Endometrium (tissue), 2 donors: ENCODE measurements at regions not wholly inside any gene's neighbourhood (a gene's known extent, or its start where the extent isn't known, plus 50 kb on each side); places are given as distances from the start of the nearest gene placed in this dataset.
"Not testable (repeated sequence)": the region's sequence is repeated elsewhere in the genome, so short reads cannot be mapped to it uniquely, and the experiment has no call there.

Source experiments
- FAIRE-seq: peaks from 2 replicates; lab custom pipeline; 2012; peaks lifted over from hg19 to GRCh38; lab: Jason Lieb, UNC
- donor health status: control.
- donor health status: control.

DNA sequence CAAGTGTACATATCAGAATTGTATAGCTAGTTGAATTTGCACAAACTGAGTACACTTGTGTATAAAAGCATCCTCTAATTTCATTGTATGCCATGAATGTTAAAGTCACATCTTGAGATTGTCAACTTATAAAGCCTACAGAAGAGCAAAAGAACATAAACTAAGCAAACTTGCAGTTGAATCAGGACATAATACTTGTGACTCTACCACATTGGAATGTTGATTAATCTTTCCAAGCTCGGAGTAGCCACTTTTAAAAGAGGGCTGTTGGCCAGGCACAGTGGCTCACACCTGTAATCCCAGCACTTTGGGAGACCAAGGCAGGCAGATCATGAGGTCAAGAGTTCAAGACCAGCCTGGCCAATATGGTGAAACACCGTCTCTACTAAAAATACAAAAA lies 1220.8 kb upstream of the B3GALT2 start:
- not testable (repeated sequence) for FAIRE-seq

DNA sequence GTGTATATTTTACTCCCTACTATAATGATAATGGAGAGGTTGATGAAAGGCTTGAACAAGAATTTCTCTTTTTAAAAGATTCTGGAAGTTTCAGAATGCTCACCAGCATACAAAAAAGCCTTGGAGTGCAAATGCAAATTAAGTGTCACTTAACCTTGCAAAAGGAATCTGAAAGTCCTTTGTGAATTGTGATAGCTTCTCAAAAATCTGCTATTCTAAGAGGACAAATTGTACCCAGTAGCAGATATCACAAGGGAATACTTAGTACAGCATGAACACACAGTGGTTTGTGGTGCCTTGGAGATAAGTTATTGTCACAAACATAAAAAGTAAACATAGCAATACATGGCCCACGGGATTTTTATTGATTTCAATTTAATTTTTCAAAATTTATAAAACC lies 1208.3 kb upstream of the B3GALT2 start:
- FAIRE-seq, result no peak

DNA sequence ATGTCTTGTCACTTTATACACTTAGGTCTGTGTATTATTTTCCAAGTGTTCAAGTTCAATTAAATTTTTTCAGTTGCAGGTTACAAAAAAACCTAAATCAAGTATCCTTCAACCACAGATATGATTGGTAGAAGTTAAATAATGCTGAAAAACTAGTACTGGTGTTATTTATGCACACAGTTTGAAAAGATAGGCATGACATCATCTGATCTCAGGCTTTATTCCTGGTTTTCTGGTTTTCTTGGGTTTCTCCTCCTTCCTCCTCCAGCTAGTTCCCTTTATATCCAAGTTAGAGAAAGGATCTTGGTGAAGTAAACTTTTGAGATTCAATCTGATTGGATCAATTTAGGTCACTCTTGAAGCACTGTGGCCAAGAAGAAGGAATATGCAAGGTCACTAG lies 1201.1 kb upstream of the B3GALT2 start:
- no peak for FAIRE-seq

DNA sequence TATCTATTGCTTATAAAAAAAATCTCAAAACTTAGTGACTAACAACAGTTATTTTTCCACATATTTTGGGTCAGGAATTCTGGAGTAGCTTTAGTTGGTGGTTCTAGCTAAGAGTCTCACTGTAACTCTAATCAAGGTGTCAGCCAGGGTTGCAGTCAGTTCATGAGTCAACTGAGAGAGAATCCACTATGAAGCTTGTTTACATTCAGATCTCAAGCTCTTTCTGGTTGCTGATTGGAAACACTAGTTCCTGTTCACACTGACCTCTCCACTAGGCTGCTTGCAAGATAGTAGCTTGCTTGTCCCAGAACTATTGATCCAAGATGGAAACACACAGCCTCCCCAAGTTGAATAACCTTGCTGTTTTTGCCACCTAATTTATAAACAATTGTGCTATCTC lies 1192.1 kb upstream of the B3GALT2 start:
- no peak for FAIRE-seq

DNA sequence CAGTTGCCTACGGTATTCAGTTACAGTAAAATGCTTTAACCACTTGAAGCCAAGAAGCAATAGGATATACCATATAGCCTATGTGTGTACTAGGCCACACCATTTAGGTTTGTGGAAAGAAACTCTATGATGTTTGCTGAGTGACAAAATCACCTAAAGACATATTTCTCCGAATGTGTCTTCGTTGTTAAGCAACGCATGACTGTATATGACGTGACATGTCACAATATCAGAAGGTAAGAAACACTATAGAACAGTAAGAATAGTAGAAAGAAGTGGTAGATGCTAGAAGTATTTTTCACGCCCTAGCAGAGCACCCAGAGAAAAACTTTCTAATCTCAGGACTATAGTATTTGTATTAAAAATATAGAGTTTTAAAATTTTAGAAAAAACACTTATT lies 1188.2 kb upstream of the B3GALT2 start:
- no peak for FAIRE-seq

DNA sequence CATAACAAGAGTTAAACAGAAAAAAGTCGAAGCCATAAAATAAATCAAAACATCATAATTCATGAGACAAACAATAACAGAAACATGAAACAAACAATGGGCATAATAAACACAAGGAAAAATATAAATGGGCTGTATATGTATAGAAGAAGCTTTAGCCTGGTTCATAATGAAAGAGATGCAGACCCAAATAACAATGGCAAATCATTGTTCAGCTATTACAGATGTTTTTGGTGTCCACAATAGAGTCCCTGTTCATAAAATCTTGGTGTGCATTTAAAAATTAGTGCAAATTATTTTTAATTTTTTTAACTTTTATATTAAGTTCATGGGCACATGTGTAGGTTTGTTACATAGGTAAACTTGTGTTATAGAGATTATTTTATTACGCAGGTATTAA lies 1185.9 kb upstream of the B3GALT2 start:
- no peak for FAIRE-seq

DNA sequence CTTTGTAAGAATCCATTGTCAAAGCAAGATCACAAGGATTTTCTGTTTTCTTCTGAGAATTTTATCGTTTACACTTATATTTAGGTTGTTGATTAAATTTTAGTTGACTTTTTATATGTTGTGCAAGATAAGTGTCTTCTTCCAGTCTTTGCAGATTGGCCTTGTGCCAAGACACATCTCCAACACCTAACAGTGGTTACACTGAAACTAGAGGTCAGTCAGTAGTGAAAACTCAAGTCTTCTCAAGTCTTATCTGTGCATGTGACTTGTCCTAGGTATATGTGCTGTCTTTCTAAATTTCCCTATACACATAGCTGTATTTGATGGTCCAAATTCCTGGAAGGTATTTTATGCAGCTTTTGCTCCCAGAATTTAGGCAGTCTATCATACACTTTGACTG lies 1183.2 kb upstream of the B3GALT2 start:
- FAIRE-seq, result no peak

DNA sequence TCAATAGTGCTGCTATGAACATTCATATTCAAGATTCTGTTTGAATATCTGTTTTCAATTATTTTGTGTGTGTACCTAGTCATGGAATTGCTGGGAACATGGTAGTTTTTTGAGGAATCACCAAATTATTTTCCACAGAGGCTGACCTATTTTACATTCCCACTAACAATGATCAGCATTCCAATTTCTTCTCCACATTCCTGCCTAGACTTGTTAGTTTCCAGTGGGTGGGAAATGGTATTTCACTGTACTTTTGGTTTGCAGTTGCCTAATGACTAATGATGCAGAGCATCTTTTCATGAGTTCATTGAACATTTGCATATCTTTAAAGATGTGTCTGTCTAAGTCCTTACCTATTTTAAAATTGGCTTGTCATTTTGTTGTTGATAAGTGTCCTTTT lies 1182.6 kb upstream of the B3GALT2 start:
- FAIRE-seq, result no peak

DNA sequence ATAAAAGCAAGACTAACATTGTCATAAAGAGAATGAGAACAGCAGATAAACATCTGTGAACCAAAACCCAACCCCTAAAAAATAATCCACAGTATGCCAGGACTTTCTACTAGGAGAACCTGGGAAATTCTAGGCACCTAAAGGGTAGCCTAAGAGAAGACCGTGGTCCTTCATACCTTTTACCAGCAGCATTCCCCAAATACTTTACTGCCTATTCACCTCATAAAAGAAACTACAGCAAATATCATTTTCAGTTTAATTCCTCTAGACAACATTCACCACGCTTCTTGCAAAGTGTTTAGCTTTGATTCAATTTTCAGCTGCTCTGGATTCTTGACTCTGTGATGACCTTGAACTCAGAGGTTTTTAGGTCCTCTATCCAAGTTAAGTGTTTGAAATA lies 1180.7 kb upstream of the B3GALT2 start:
- FAIRE-seq, result no peak

DNA sequence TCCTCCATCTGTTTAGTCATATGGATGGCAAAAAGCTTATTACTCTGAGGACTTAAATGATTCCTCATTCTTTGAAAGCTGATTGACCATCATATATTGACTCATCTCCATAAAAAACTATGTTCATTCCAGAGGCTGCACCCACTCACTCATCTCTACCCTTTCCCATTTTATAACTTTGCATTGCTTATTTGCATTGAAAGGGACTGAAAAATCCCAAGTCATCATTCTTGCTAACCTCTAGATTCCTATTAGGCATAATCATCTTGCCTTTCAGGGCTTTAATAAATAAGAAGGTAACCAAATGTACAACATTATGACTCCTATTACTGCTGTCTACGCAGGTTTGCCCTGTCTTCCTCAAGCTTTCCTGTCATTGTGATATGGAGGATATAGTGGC lies 1180.3 kb upstream of the B3GALT2 start:
- no peak for FAIRE-seq

DNA sequence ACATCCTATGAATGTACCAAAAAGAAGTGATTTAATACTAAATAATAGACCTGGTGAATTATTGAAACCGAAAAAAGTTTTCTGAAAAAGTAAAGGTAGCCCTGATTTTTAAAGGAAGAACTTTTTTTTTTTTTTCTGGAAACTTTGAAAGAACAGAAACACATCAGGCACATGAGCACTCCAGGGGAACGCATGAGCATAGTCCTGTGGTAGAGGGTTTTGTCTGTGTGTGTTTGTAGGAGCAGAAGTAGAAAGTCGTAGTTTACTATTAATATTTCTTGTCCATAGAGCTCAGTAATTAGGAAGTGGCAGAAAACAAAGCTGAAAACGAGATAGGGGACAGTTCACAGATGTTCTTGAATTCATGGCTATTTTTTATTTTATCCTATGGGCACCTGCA lies 1175.9 kb upstream of the B3GALT2 start:
- FAIRE-seq, result no peak

DNA sequence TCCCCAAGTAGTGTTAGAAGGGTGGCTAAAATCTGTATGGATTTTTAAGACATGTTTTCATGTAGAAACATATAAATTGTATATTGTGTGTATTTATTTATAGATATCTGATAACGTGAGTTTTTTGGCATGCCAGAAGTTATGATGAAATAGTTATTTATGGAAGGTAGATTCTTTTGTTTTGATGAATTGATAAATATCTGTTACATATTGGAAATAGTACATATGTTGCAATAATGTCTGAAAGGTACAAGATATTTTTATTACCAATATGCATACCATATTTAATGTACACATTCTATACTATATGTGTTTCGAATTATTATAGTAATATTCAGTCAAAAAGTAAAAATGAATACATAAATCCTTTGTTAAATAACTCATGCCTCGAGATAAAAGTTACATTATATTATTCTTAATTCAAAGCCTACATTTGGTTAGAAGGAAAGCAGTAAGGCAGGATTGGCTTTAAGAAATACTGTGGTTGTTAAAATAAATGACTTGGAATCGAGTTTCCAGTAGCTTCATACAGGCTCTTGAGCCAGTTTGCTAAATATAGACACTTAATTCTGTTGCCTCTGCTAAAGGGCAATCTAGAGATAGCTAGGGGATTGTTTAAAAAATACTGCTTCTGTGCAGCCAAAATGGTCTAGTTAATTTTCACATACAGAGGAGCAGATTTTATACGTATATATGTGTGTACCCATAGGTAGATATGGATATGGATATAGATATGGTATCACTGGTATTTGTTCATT lies 1175.1 kb upstream of the B3GALT2 start:
- FAIRE-seq, result no peak

DNA sequence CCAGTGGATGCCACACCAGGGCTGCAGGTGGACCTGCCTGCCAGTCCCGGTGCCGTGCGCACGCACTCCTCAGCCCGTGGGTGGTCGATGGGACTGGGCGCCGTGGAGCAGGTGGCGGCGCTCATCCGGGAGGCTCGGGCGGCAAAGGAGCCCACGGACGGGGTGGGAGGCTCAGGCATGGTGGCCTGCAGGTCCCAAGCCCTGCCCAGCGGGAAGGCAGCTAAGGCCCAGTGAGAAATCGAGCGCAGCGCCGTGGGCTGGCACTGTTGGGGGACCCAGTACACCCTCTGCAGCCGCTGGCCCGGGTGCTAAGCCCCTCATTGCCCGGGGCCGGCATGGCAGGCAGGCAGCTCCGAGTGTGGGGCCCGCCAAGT lies 1171.8 kb upstream of the B3GALT2 start:
- FAIRE-seq, result no peak

DNA sequence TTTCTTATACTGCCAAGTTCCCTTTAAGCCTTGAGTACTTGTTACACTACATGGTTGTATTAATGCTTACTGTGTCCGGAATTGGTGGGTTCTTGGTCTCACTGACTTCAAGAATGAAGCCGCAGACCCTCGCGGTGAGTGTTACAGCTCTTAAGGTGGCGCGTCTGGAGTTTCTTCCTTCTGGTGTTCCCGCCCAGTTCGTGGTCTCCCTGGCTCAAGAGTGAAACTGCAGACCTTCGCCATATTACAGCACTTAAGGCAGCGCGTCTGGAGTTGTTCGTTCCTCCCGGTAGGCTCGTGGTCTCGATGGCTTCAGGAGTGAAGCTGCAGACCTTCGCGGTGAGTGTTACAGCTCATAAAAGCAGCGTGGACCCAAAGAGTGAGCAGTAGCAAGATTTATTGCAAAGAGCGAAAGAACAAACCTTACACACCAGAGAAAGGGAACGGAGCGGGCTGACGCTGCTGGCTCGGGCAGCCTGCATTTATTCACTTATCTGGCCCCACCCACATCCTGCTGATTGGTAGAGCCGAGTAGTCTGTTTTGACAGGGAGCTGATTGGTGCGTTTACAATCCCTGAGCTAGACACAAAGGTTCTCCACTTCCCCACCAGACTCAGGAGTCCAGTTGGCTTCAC lies 1171.3 kb upstream of the B3GALT2 start:
- FAIRE-seq, result not testable (repeated sequence)

DNA sequence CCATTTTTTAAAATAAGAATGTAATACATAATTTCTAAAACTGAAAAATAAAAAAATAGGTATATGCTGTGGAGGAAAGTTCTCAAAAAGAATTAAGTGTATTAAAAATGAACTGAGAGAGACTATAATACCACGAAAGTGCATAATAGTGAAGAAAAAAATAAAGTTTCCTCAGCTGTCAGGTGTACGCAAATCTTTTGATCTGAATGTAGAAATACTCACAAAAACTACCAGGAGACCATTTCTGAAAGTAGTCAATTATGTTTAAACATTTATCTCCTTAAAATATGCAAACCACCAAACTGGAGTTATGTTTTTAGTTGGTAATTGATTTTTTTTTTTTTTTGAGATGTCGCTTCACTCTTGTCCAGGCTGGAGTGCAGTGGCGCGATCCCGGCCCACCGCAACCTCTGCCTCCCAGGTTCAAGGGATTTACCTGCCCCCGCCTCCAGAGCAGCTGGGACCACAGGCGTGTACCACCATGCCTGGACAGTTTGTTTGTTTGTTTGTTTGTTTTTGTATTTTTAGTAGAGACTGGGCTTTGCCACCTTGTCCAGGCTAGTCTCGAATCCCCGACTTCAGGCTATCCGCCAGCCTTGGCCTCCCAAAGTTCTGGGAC lies 1169.2 kb upstream of the B3GALT2 start:
- no peak for FAIRE-seq

DNA sequence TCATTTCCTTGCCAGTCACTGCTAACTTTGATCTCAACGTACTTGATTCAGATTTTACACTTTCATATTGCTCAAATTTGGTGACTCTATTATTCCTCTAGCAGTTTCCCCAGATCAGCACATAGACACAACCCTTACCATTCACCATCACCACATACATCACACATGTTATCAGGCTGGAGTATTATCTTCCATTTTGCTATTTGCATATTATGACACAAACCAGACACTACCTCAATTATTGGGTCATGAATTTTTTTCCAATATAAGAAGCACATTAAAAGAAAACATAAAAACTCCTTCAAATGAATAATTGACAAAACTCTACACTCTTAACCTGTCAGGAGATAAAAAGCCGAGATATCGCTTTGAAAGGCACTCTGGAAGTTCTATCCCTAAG lies 1166.7 kb upstream of the B3GALT2 start:
- FAIRE-seq, result no peak

DNA sequence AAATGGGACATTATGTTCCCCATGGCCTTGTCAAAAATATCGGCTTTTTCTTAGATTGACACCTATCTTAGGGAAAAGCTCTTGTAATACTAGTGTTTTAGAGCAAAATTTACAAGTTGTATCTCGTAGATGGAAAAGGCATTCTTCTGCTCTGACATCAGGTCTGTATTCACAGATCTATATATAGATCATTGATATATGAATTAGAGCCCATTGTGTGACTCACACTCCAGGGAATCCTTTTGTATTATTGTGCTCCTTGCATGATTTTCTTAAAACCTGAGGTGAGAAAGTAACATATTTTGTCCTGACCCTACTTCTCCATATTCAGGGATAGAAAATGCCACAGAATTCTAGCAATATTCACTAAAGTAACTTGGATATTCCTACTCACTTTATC lies 1160.8 kb upstream of the B3GALT2 start:
- FAIRE-seq, result no peak

DNA sequence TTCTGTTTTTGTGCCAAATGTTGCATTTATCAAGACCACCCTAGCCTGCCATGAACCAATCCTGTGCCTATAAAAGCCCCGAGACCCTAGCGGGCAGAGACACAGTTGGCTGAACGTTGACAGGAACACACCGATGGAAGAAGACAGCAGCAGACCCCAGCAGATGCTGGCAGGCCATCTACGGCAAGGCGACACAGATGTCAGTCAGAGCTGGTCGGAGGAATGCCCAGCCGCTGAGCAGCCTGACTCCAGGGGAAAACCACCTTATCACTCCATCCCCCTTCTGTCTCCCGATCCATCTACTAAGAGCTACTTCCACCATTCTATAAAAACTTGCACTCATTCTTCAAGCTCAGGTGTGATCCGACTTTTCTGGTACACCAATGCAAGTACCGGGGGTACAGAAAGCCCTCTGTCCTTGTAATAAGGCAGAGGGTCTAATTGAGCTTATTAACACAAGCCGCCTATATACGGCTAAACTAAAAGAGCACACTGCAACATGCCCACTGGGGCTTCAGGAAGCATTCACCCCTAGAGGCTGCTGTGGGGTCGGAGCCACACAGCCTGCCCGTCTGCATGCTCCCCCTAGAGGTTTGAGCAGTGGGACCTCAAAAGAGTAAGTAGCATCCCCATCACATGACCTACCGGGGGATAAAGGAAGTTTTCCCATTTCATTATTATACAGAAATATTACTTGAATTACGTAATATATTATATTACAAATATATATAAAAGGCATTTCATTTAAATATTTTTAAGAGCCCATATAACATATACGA lies 1156.3 kb upstream of the B3GALT2 start:
- no peak for FAIRE-seq

DNA sequence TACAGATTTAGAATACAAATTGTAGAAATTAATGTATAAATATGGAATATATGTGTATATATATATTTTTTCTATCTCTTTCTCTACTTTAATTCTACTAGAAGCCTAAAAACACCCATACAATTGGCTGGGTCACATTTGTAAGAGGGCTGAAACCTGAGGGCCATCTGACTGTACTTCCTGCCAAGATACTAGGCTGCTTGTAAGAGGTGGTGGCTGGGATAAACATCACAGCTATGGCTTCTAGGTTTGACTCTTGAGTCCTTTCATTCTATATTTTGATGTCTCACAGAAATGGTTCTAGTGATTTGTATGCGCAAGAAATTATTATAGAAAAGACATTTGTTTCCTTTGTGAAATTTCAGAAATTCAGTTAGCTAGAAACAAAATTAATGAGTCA lies 1155.2 kb upstream of the B3GALT2 start:
- FAIRE-seq, result no peak

DNA sequence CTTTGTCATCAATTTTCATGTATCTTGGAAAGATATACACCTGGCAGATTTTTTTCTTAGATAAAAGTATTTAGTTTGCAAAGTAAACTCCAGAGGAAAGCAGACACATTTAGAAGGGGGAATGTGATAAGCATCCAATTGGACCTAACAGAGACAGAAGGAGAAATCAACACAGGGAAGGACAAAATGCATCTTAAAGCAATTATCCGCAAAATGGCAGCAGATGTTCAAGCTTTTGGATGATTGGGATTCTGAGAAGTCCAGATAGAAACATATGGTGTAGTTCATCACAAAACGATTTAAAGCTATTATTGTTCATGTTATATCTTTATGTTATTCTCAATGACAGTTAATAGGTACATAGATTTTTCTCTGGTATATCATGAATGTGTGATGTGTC lies 1153.1 kb upstream of the B3GALT2 start:
- no peak for FAIRE-seq

DNA sequence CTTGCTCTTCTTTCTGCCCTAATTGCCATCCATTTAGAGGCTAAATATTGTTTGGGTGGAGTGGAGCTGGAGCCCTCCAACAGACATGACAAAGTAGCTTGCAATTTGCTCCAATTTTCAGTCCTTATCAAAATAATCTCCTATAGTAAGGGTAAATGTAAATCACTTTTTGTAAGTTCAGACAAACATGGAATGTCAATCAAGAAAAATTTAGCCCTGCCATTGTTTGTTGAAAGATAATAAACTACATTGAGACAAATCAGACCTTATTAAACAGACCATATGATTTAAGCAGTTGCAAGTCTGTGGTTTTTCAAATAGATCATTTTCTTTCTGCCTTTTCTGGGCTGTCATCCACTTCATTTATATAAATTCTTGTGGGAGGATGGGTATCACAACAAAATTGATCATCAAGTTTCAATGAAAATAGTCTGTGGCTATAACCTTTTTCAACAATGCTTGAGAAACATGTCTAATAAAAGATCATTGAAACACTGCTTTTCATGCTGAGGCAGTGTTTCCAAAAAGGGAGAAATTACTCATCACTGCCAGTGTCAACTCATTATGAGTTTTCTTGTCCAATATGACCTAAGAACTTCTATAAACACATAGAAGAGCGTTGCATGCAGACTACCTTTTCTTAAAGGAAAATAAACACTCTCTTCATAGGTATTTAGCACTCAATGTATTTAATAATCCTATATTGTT lies 1152.0 kb upstream of the B3GALT2 start:
- FAIRE-seq, result no peak

DNA sequence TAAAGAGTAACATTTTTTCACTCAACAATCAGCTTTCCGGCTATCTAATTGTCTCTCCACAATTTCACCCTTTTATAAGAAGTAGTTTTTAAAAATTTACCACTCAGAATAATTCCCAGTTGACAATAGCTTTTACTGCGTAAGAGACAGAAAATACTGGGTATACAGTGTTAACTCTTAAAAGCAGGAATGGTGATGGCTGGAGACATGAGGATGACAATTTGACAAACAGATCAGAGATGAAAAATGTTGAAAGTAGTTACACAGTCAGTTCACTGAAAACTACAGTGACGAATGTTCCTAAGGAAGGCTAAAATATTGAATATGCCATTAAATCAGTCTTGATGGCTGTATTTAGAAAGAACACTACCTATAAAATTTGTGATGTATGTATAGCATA lies 1146.8 kb upstream of the B3GALT2 start:
- no peak for FAIRE-seq
